ENCODE measurements at regions not wholly inside any gene's neighbourhood (a gene's known extent, or its start where the extent isn't known, plus 50 kb on each side); places are given as distances from the start of the nearest gene placed in this dataset.

DNA sequence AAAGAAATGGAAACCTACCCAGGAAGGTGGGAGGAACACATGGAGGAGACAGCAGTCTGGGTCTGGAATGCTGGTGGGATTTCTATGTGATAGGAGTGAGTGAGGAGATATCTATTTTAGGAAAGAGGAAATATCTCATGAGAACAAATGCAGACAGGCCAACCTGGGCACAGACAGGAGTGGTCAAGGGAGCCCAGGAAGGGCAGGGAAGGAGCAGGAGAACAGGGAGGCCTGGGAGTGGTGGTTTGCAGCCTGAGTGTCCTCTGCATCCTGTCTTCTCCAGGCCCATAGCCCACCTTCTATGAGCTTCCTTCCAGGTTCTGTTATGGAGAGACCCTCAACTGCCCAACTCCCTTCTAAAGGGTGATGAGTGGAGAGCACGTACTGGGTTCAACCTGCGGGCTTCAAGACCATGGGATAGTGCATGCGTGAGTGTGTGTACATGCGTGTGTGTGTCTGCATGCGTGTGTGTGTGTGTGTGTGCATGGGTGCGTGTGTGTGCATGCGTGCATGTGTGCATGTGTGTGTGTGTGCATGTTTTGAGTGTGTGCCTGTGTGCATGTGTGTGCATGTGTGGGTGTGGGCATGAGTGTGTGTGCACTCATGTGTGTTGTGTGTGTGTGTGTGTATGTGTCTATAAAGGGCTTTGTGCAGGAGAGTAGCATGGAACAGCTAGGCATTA is 200.1 kb downstream of the CXCL12 start:
- TF ChIP-seq CTCF (conservative IDR thresholded peaks at IDR 0.05) (no peak), ZFX (IDR thresholded peaks at IDR 0.05) (no peak)
